Prostate gland (tissue), 2 donors: ENCODE measurements at regions not wholly inside any gene's neighbourhood (a gene's known extent, or its start where the extent isn't known, plus 50 kb on each side); places are given as distances from the start of the nearest gene placed in this dataset.

Source experiments
- POLR2A ChIP-seq: fragments of 450-650 bp; IDR thresholded peaks from one replicate; pipeline ENCODE4 v1.6.1; 2016; ENCODE audit warnings: antibody characterized with exemption, mild to moderate bottlenecking
- POLR2AphosphoS5 ChIP-seq: sonication (generic); formaldehyde crosslinking; IDR thresholded peaks from one replicate; pipeline ENCODE4 v1.6.1; 2017; ENCODE audit warnings: antibody characterized with exemption
- TF ChIP-seq, protein P1 (sequence below), 4 experiments: fragments of 200-600 bp in 2 of 4; fragments of 450-650 bp in 2 of 4; sonication (generic) in 2 of 4; IDR thresholded peaks; 1 replicate in 3 of 4; 2 replicates in 1 of 4; pipeline ENCODE4 v1.5.1; 2016 to 2019; ENCODE audit warnings: antibody characterized with exemption in 4 of 4, mild to moderate bottlenecking in 2 of 4, moderate library complexity in 2 of 4

GRCh38 chr18:5646739-5647138 lies 102.9 kb upstream of the EPB41L3 start:
- TF ChIP-seq, protein P1, sequence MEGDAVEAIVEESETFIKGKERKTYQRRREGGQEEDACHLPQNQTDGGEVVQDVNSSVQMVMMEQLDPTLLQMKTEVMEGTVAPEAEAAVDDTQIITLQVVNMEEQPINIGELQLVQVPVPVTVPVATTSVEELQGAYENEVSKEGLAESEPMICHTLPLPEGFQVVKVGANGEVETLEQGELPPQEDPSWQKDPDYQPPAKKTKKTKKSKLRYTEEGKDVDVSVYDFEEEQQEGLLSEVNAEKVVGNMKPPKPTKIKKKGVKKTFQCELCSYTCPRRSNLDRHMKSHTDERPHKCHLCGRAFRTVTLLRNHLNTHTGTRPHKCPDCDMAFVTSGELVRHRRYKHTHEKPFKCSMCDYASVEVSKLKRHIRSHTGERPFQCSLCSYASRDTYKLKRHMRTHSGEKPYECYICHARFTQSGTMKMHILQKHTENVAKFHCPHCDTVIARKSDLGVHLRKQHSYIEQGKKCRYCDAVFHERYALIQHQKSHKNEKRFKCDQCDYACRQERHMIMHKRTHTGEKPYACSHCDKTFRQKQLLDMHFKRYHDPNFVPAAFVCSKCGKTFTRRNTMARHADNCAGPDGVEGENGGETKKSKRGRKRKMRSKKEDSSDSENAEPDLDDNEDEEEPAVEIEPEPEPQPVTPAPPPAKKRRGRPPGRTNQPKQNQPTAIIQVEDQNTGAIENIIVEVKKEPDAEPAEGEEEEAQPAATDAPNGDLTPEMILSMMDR (IDR thresholded peaks at IDR 0.05) = no peak
- TF ChIP-seq POLR2AphosphoS5 (no peak), POLR2A (no peak)
